NT2/D1 (cell line): ENCODE measurements at regions not wholly inside any gene's neighbourhood (a gene's known extent, or its start where the extent isn't known, plus 50 kb on each side); places are given as distances from the start of the nearest gene placed in this dataset.

Experiments
- SUZ12 ChIP-seq: IDR thresholded peaks from 2 replicates; pipeline ENCODE4 v1.6.1; 2011; ENCODE audit not compliant: insufficient read length, insufficient read depth; ENCODE audit errors: extremely low read depth
- ZNF274 ChIP-seq: IDR thresholded peaks from 2 replicates; pipeline ENCODE4 v1.6.1; 2011; ENCODE audit warnings: mild to moderate bottlenecking, low read depth, low read length

GRCh38 chr12:107536613-107537012 lies 149.0 kb upstream of the PWP1 start:
- TF ChIP-seq ZNF274: no peak
- TF ChIP-seq SUZ12: no peak
